GM04504 (cell line): ENCODE measurements at regions not wholly inside any gene's neighbourhood (a gene's known extent, or its start where the extent isn't known, plus 50 kb on each side); places are given as distances from the start of the nearest gene placed in this dataset.
"Not testable (repeated sequence)": the region's sequence is repeated elsewhere in the genome, so short reads cannot be mapped to it uniquely, and the experiment has no call there.

Source experiments
- DNase-seq: peaks from one replicate; pipeline ENCODE4 v3.0.0-alpha.2; 2012; ENCODE audit warnings: low read depth

GRCh38 chr3:105118905-105119304, 247.8 kb upstream of the ALCAM start:
- DNase-seq: peak; percentile 41

- no peak for DNase-seq
Measured at GRCh38 chr3:105119801-105120340, 246.8 kb upstream of the ALCAM start.

DNA sequence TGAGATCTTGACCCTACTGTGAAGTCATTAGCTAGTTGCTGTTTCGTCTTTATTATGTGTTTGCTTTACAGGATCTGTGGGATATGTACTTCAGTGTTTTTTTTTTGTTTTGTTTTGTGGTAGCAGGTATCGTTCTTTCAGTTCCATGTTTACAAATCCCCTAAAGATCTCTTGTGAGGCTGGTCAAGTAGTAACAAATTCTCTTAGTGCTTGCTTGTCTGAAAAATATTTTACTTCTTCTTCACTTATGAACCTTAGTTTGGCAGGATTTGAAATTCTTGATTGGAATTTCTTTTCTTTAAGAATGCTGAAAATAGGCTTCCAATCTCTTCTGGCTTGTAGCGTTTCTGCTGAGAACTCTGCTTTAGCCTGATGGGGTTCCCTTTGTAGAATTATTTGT, 235.8 kb upstream of the ALCAM start:
- no peak for DNase-seq

- DNase-seq: no peak
Measured at GRCh38 chr3:105137911-105138310, 228.8 kb upstream of the ALCAM start.

GRCh38 chr3:105139881-105140560, 226.7 kb upstream of the ALCAM start:
- no peak for DNase-seq

- DNase-seq: no peak
Measured at GRCh38 chr3:105140899-105141367, 225.8 kb upstream of the ALCAM start.

DNA sequence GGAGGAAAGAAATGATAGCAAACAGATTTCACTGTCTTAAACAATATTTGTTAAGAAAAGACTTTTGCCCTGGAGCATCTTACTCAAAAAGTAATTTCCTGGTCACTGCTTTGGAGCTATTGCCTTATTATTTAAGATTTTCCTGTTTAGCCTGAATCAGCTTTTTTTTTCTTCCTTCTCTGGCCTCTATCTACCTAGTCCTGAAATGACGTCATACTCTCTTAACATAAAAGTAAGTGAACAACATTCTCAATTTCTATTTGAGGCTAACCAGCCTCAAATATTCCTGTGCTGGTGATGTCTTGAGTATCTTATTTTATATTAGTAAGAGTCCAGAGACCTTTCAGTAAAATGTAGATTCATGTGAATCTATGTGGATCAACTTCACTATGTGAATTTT, 221.9 kb upstream of the ALCAM start:
- no peak for DNase-seq

- no peak for DNase-seq
Measured at GRCh38 chr3:105145511-105145910, 221.2 kb upstream of the ALCAM start.

- DNase-seq: not testable (repeated sequence)
Measured at GRCh38 chr3:105149197-105149596, 217.5 kb upstream of the ALCAM start.

DNA sequence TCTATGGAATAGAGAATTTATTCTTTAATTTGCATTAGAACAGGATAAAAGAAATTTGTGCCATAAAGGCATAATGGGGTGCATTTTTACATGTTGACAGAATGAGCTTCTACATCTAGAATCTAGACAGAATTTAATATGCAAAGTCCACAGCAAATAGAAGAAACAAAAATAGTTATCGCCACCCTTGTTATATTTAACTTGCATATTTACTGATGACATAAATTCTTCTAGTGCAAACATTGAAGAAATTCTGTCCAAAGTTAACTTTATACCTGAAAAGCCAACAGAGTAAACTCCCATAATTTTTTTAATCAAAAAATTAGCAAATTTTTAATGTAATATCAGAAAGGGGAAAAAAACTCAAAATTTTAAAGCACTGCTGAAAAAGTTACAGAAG, 213.7 kb upstream of the ALCAM start:
- DNase-seq: no peak

- no peak for DNase-seq
Measured at GRCh38 chr3:105154692-105155091, 212.0 kb upstream of the ALCAM start.

- DNase-seq: no peak
Measured at GRCh38 chr3:105157067-105157765, 209.5 kb upstream of the ALCAM start.

- no peak for DNase-seq
Measured at GRCh38 chr3:105157766-105158085, 209.0 kb upstream of the ALCAM start.

DNA sequence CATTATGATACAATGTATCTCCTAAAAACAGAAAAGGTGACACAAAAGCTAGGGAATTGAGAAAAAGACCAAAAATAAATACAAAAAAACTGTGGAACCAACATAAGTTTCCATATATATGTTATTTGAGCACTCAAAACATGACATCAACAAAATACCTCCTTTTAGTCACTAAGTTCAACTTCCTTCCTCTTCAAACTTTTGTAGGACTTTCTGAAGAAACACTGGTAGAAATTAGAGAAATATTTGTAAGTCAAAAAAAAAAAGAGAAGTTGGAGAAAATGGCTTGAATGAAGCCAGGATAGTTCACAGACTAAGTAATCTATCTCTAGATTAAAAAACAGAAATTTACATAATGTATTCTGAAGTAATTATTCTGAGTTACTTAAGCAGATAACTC, 208.4 kb upstream of the ALCAM start:
- no peak for DNase-seq

DNA sequence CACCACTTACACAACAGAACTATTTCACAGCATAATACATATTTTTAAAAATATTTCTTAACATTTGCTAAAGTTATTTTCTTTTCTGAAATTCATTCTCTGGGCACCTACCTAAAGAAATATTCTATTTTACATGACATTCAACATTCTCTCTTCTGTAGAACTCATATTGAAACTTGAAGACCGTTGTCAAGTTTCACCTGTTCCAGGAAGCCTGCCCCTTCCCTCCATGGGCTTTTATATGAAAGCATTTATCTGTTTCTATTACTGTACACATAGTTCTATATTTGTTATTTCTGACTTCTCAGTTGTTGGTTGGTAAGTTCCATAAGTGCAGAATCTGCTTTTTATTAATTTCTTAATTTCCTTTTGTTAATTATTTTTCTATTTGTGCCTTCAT, 204.3 kb upstream of the ALCAM start:
- no peak for DNase-seq

- no peak for DNase-seq
Measured at GRCh38 chr3:105166893-105167292, 199.8 kb upstream of the ALCAM start.

DNA sequence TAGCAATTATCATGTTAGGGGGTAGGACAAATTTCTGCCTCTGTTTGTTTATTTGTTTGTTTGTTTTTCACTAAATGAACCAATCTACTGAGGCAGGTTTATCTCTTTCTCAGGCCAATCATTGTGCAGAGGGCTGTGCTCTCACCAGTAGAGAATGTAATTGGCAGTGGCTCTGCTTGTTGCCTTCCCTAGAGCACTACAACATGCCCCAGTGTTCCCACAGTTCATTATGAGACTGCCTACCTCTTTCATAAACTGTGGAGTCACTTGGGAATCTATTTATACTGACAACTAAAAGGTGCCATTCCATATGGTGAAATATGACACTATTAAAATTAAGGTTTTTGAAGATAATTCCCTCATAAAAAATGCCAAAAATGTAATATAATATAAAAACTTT, 196.3 kb upstream of the ALCAM start:
- no peak for DNase-seq

- DNase-seq: no peak
Measured at GRCh38 chr3:105174017-105174615, 192.6 kb upstream of the ALCAM start.

DNA sequence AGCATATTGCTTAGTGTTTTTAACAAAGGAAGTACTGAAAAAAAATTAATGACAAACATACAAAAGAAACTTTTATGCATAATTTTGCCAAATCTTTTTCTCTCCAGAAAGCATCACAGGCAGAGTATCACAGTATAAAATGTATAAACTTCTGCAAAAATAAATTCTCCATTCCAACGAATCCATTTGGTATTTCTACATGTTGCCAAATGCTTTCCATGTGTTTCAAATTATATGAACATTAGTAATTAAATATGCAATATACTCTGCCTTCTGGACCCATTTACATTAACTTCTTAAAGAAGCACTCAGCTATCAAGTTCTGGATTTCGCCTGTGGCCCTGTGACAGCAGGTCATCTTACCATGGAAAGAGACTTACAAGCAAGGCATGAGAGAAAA, 189.1 kb upstream of the ALCAM start:
- DNase-seq: no peak

DNA sequence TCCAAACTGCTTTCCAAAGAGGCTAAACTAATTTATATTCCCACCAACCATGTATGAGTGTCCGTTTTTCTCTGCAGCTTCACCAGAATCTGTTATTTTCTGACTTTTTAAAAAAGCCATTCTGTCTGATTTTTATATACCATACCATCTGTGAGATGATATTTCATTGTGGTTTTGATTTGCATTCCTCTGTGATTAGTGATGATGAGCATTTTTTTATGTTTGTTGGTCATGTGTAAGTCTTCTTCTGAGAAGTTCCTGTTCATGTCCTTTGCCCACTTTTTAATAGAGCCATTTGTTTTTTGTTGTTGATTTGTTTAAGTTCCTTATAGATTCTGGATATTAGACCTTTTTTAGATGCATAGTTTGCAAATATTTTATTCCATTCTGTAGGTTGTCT, 179.4 kb upstream of the ALCAM start:
- DNase-seq: no peak

DNA sequence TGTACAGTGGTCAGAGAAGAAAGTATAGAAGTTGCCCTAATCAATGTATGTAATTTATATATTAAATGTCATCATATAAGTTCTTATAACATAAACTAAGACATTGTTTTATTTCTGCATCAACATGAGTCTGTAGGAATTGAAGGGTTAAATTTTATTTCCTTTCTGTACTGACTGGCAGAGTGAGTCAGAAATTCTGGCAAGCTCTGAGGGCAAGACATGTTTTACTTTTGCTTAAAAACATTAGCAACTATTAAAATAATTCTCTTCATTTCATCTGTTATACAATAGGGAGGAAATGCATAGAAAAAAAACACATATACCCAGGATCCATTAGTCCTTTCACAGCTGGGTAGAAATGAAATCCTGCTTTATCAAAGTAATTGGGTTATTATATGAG, 171.4 kb upstream of the ALCAM start:
- peak; percentile 7 for DNase-seq

GRCh38 chr3:105197863-105198262, 168.8 kb upstream of the ALCAM start:
- DNase-seq: no peak

GRCh38 chr3:105199217-105199616, 167.5 kb upstream of the ALCAM start:
- no peak for DNase-seq
